Immature natural killer cell (primary cell): ENCODE measurements at regions not wholly inside any gene's neighbourhood (a gene's known extent, or its start where the extent isn't known, plus 50 kb on each side); places are given as distances from the start of the nearest gene placed in this dataset.
A peak's percentile ranks its signal among the peaks of the same experiment; 100 is the strongest.

Experiments
- DNase-seq, 3 donors: peaks; one replicate each; pipeline ENCODE4 v3.0.0; 2022; ENCODE audit warnings: mixed read lengths in 1 of 3
- H3K27ac Mint-ChIP-seq, 6 donors: one replicate each; pipeline ENCODE4 v1.8.0; 2020; ENCODE audit warnings: mixed read lengths in 6 of 6, mild to moderate bottlenecking in 5 of 6, inconsistent platforms in 4 of 6, moderate library complexity in 3 of 6
- H3K27me3 Mint-ChIP-seq, 3 donors: one replicate each; pipeline ENCODE4 v1.8.0; 2020 to 2021; ENCODE audit warnings: low read depth in 3 of 3, mild to moderate bottlenecking in 3 of 3, mixed read lengths in 3 of 3, moderate library complexity in 3 of 3, inconsistent platforms in 1 of 3
- H3K36me3 Mint-ChIP-seq, 3 donors: one replicate each; pipeline ENCODE4 v1.8.0; 2020; ENCODE audit warnings: mixed read lengths in 3 of 3, inconsistent platforms in 2 of 3, mild to moderate bottlenecking in 2 of 3
- H3K4me1 Mint-ChIP-seq, 2 donors: one replicate each; pipeline ENCODE4 v1.8.0; 2020; ENCODE audit warnings: inconsistent platforms in 2 of 2, mild to moderate bottlenecking in 2 of 2, mixed read lengths in 2 of 2, moderate library complexity in 1 of 2
- H3K4me3 Mint-ChIP-seq, 5 donors: one replicate each; pipeline ENCODE4 v1.8.0; 2020; ENCODE audit warnings: mild to moderate bottlenecking in 5 of 5, mixed read lengths in 5 of 5, inconsistent platforms in 3 of 5, moderate library complexity in 3 of 5
- H3K9me3 Mint-ChIP-seq, 6 donors: one replicate each; pipeline ENCODE4 v1.8.0; 2020; ENCODE audit warnings: mild to moderate bottlenecking in 6 of 6, mixed read lengths in 6 of 6, inconsistent platforms in 4 of 6, moderate library complexity in 3 of 6

GRCh38 chr2:134770702-134771101, 51.9 kb upstream of the TMEM163 start:
- H3K27ac Mint-ChIP-seq: no peak overlapping the region
- no peaks in the 10 kb centered on the region for H3K36me3 Mint-ChIP-seq
- H3K4me3 Mint-ChIP-seq: no peak overlapping the region
- DNase-seq: no peak
- no peaks in the 10 kb centered on the region for H3K4me1 Mint-ChIP-seq
- no peaks in the 10 kb centered on the region for H3K9me3 Mint-ChIP-seq
- H3K27me3 Mint-ChIP-seq: peaks cover 0 to 9% (median 5%) of the 10 kb centered on the region in 3 donors

- H3K27ac Mint-ChIP-seq: no peak overlapping the region
- no peak overlapping the region for H3K4me3 Mint-ChIP-seq
- H3K9me3 Mint-ChIP-seq: no peaks in the 10 kb centered on the region
- H3K4me1 Mint-ChIP-seq: no peaks in the 10 kb centered on the region
- peaks cover 0 to 5% (median 3%) of the 10 kb centered on the region in 3 donors for H3K27me3 Mint-ChIP-seq
- H3K36me3 Mint-ChIP-seq: no peaks in the 10 kb centered on the region
- DNase-seq: no peak
Measured at GRCh38 chr2:134771313-134771801, 52.6 kb upstream of the TMEM163 start.

DNA sequence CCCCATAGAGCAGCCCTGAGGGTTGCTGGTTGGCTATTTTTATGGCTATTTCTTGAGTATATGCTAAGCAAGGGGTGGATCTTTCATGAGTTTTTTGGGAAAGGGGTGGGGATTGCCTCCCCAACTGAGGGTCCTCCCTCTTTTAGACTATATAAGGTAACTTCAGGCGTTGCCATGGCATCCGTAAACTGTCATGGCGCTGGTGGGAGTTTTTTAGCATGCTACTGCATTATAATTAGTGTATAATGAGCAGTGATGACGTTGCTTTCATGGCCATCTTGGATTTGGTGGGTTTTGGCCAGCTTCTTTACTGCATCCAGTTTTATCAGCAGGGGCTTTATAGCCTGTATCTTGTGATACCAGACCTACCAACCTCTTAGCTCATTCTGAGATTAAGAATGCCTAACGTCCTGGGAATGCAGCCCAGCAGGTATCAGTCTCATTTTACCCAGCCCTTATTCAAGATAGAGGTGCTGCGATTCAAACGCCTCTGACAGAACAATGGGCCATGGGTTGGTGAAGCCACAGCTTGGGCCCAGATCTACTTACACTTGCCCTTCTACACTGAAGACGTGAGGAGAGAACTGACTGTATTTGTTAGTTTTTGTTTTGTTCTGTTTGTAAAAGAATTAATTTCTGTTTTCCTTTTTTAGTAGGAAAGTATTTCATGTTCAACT, 53.8 kb upstream of the TMEM163 start:
- DNase-seq: no peak
- H3K4me3 Mint-ChIP-seq: no peak overlapping the region
- H3K27me3 Mint-ChIP-seq: peaks cover 0 to 8% (median 0%) of the 10 kb centered on the region in 3 donors
- H3K4me1 Mint-ChIP-seq: no peaks in the 10 kb centered on the region
- no peaks in the 10 kb centered on the region for H3K9me3 Mint-ChIP-seq
- no peak overlapping the region for H3K27ac Mint-ChIP-seq
- H3K36me3 Mint-ChIP-seq: no peaks in the 10 kb centered on the region

DNA sequence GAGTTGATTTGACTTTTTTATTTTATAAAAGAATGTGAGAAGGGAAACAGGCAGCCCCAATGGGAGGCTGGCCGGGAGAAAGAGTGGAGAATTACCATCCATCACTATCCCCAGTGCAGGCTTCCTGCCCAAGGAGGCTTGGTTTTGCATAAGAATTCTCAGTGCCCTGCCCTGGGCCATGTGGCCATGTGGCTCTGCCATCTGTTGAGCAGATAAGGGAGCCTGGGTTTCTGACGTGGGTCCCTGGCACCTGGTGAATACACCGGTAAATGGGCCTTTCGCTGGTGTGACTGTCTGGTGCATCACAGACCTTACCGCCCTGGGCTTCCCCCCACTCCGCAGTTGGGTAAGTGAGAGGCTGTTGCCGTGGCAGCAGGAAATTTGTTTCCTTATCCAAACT, 54.5 kb upstream of the TMEM163 start:
- Mint-ChIP-seq H3K27me3 (peaks cover 0 to 10% (median 3%) of the 10 kb centered on the region in 3 donors), H3K27ac (no peak overlapping the region), H3K4me3 (no peak overlapping the region), H3K4me1 (no peaks in the 10 kb centered on the region), H3K36me3 (no peaks in the 10 kb centered on the region), H3K9me3 (no peaks in the 10 kb centered on the region)
- no peak for DNase-seq

DNA sequence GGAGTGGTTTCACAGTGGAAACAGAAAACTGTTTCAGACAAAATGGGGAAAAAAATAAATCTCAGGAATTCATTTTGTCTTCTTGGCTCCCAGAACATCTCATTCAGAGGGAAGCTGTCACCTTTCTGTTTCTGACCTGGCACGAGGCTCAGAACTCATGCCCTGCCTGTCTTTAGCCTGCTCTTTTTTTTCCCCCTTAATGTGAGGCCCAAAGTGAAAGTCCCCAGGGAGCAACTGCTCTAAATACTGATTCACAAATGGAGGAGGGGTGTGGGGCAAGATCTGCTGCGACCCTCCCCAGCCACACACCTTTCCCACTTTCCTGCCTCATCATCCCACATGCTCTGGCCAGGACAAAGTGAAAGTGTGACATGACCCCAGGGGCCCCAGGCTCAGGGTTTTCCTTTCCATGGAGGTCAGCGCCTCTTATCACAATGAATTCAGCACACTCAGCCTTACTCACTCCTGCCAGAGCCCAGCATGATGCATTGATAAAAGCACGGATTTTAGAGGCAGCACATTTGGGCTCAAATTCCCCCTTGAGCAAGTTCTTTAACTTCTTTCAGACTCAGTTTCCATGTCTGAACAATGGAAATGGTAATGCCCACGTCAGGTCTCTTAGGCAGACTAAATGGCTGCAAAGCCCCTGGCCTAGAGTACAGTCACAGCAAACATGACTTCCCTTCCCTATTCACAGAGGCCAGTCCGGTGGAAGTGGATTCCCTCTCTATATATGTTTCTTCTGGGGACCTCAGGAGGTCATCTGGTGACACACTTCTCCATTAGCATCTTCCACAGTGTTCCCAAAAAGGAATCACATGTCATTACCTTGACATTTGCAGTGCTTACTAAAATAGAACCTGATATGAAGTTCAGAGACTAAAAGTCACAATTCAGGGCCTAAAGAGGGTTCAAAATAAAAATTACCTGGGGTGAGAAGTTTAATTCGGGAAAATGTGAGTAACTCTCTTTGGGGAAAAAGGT, 55.3 kb upstream of the TMEM163 start:
- no peaks in the 10 kb centered on the region for H3K9me3 Mint-ChIP-seq
- no peaks in the 10 kb centered on the region for H3K4me1 Mint-ChIP-seq
- H3K4me3 Mint-ChIP-seq: no peak overlapping the region
- no peak overlapping the region for H3K27ac Mint-ChIP-seq
- H3K36me3 Mint-ChIP-seq: no peaks in the 10 kb centered on the region
- no peak for DNase-seq
- H3K27me3 Mint-ChIP-seq: peaks cover 0 to 10% (median 3%) of the 10 kb centered on the region in 3 donors

DNA sequence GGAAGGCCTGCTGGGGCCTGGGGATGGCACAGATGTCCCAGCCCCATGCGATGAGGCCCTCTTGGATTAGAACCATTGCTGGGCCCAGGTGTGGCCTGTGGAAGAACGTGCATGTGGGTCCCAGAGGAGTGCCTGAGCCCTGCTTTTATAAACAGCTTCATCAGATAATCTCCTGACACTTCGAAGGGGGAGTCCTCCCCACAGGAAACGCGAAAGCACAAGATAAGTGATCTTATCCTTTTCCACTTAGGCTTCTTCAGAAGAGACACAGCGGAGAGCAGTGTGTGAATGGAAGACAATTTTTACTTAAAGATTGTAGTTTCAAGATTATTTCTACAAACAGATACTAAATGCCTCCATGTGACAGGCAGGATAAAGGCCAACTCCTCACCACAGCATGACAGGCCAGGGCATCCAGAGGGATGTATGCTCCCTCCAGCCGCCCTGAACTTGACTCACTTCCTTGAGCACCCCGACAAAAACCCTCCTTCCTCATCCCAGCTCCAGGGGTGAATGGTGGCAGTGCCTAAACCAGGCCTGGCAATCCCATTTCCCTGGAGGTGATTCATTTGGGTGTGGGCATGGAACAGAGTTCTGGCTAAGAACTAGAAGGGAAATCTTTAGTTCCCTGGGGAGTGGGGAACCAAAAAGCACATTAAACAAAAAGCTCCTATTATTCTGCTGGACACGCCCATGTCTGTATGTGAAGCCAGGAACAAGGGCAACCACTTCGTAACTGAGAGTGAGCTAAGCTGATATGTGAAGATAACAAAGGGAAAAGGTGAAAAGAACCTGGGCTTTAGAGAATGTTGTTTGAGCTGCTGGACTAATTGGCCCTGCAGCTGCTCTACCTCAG, 56.2 kb upstream of the TMEM163 start:
- no peaks in the 10 kb centered on the region for H3K36me3 Mint-ChIP-seq
- no peaks in the 10 kb centered on the region for H3K9me3 Mint-ChIP-seq
- DNase-seq: no peak
- H3K27ac Mint-ChIP-seq: no peak overlapping the region
- H3K4me3 Mint-ChIP-seq: no peak overlapping the region
- H3K4me1 Mint-ChIP-seq: no peaks in the 10 kb centered on the region
- H3K27me3 Mint-ChIP-seq: peaks cover 0 to 10% (median 5%) of the 10 kb centered on the region in 3 donors

GRCh38 chr2:134776836-134777235, 58.0 kb upstream of the TMEM163 start:
- Mint-ChIP-seq H3K9me3 (no peaks in the 10 kb centered on the region), H3K4me3 (no peak overlapping the region), H3K36me3 (no peaks in the 10 kb centered on the region)

DNA sequence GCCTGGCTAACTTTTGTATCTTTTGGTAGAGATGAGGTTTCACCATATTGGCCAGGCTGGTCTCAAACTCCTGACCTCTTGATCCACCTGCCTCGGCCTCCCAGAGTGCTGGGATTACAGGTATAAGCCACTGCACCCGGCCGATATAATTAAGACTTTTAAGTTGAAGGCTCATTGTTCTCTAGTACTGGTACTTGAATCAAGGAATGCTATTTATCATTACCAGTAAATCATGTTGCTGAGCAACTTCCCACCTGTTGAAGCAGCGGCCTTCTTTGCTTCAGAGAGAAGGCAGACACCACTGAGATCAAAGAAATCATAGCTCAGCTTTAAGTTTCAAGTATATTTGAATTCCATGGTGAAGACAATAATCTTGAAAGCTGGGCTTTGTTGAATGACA, 58.8 kb upstream of the TMEM163 start:
- H3K4me3 Mint-ChIP-seq: no peak overlapping the region
- H3K36me3 Mint-ChIP-seq: no peaks in the 10 kb centered on the region
- no peak overlapping the region for H3K27ac Mint-ChIP-seq
- no peaks in the 10 kb centered on the region for H3K9me3 Mint-ChIP-seq
- peaks cover 5 to 6% (median 6%) of the 10 kb centered on the region in 3 donors for H3K27me3 Mint-ChIP-seq
- no peaks in the 10 kb centered on the region for H3K4me1 Mint-ChIP-seq
- DNase-seq: no peak

More at GRCh38 chr2:134776836-134777235, 58.0 kb upstream of the TMEM163 start:
- H3K4me1 Mint-ChIP-seq: no peaks in the 10 kb centered on the region
- H3K27ac Mint-ChIP-seq: no peak overlapping the region
- H3K27me3 Mint-ChIP-seq: peaks cover 4 to 6% (median 5%) of the 10 kb centered on the region in 3 donors
- no peak for DNase-seq

DNA sequence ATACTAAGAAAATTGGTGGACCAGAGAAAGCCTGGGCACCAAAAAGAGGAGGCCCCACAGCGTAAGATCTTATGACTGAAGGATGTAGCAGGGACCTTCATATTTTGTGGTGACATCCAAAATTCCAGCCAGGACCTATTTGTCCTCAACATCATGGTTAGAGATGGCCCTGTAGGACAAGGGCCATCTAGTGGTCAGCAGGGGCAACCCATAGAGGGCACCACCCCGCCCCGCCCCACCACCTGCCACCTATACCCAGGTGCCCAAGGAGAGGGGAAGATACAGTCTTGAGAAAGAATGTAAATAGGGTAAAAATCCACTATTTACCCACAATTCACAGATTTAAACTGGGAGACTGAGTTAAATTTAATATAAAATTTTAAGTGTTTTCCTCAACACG, 59.6 kb upstream of the TMEM163 start:
- Mint-ChIP-seq H3K9me3 (no peaks in the 10 kb centered on the region), H3K27me3 (peaks cover 5 to 6% (median 5%) of the 10 kb centered on the region in 3 donors), H3K4me3 (no peak overlapping the region), H3K27ac (no peak overlapping the region), H3K4me1 (no peaks in the 10 kb centered on the region), H3K36me3 (no peaks in the 10 kb centered on the region)
- DNase-seq: no peak

- Mint-ChIP-seq H3K4me1 (no peaks in the 10 kb centered on the region), H3K36me3 (no peaks in the 10 kb centered on the region), H3K27ac (no peak overlapping the region), H3K27me3 (peaks cover 5 to 12% (median 5%) of the 10 kb centered on the region in 3 donors), H3K4me3 (no peak overlapping the region), H3K9me3 (no peaks in the 10 kb centered on the region)
- no peak for DNase-seq
Measured at GRCh38 chr2:134780972-134781371, 57.4 kb upstream of the ACMSD start.

DNA sequence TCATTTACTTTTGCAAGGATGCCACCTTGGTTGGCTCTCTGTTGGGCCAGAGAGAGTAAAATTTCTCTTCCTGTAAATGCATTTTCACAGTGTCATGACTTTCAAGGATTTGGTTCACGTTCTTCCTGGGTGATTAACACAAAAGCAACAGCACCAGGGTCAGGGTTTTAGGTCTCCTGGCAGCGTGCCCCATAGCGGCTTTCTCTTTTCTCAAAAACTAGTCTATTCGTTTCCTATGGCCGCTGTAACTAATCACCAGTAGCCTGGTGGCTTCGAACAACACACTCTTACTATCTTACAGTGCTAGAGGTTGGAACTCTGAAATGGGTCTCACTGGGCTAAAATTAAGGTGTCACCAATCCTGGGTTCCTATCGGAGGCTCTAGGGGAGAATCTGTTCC, 56.3 kb upstream of the ACMSD start:
- Mint-ChIP-seq H3K4me1 (no peaks in the 10 kb centered on the region), H3K27ac (no peak overlapping the region), H3K4me3 (no peak overlapping the region), H3K9me3 (no peaks in the 10 kb centered on the region), H3K27me3 (peaks cover 5 to 12% (median 5%) of the 10 kb centered on the region in 3 donors), H3K36me3 (no peaks in the 10 kb centered on the region)
- no peak for DNase-seq

DNA sequence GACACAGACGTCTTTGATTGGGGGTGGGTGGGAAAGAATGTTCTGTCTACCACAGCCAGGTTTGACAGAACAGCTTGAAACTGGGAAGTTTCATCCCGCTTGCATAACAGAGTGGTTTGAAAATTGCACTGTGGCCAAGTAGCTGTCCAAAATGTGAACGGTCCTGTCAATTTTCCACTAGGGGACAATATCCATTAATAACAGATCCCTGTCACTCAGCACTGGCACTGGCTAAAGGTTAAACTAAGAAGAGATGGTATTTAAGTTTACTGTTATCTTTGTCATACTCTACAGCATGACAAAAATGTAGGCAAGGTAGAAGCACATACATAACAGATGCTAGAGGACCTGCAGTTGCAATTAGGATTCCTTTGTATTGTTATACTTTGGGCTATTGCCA, 55.6 kb upstream of the ACMSD start:
- Mint-ChIP-seq H3K36me3 (no peaks in the 10 kb centered on the region), H3K4me1 (no peaks in the 10 kb centered on the region), H3K4me3 (no peak overlapping the region), H3K27ac (no peak overlapping the region), H3K9me3 (no peaks in the 10 kb centered on the region), H3K27me3 (peaks cover 2 to 12% (median 6%) of the 10 kb centered on the region in 3 donors)
- DNase-seq: peak in 1 of 3 donors; percentile 10

DNA sequence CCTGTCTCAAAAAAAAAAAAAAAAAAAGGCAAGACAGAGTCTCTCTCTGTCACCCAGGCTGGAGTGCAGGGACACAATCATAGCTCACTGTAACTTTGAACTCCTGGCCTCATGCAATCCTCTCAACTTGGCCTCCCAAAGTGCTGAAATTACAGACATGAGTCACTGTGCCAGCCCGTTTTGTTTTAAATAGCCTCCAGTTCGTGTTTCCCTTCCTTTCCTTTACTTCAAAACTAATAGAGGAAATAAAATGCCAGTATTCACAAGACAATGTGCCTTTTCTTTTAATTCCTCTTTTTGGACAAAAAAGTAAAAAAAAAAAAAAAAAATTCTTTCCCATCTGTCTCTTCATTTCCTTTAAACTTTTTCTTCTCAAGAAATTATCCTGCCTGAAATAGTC, 54.5 kb upstream of the ACMSD start:
- Mint-ChIP-seq H3K27me3 (peaks cover 0 to 12% (median 3%) of the 10 kb centered on the region in 3 donors), H3K4me1 (no peaks in the 10 kb centered on the region), H3K27ac (no peak overlapping the region), H3K9me3 (no peaks in the 10 kb centered on the region), H3K36me3 (no peaks in the 10 kb centered on the region), H3K4me3 (no peak overlapping the region)
- no peak for DNase-seq
